Cardiac muscle cell (in vitro differentiated cells and primary cell): ENCODE measurements at regions not wholly inside any gene's neighbourhood (a gene's known extent, or its start where the extent isn't known, plus 50 kb on each side); places are given as distances from the start of the nearest gene placed in this dataset.

ENCODE experiments used
- DNase-seq, 2 donors: peaks; one replicate each; pipeline versions ENCODE4 v3.0.0 to v3.0.0-alpha.2; 2010 to 2017; ENCODE audit warnings: low read depth in 1 of 2, low spot score in 1 of 2
- H3K27ac ChIP-seq: fragments of 200-600 bp; sonication (generic); 2 replicates; pipeline ENCODE4 v1.5.1; 2016
- H3K27me3 ChIP-seq: fragments of 200-600 bp; sonication (generic); 2 replicates; pipeline ENCODE4 v1.6.0; 2016; ENCODE audit warnings: control low read depth
- H3K36me3 ChIP-seq: fragments of 200-600 bp; sonication (generic); 2 replicates; pipeline ENCODE4 v1.5.1; 2016; ENCODE audit warnings: control low read depth
- H3K4me1 ChIP-seq: fragments of 200-600 bp; sonication (generic); 2 replicates; pipeline ENCODE4 v1.8.1; 2017; ENCODE audit warnings: low read depth, mild to moderate bottlenecking, mixed run types
- H3K4me3 ChIP-seq: fragments of 200-600 bp; sonication (generic); 2 replicates; pipeline ENCODE4 v1.5.1; 2016; ENCODE audit warnings: mild to moderate bottlenecking
- H3K9me3 ChIP-seq: fragments of 200-600 bp; sonication (generic); 2 replicates; pipeline ENCODE4 v1.5.1; 2017; ENCODE audit warnings: low read depth, mild to moderate bottlenecking, control low read depth
- TF ChIP-seq, protein P1 (sequence below): IDR thresholded peaks from 2 replicates; pipeline ENCODE4 v1.5.1; 2012; ENCODE audit warnings: low read depth, mild to moderate bottlenecking, low read length

DNA sequence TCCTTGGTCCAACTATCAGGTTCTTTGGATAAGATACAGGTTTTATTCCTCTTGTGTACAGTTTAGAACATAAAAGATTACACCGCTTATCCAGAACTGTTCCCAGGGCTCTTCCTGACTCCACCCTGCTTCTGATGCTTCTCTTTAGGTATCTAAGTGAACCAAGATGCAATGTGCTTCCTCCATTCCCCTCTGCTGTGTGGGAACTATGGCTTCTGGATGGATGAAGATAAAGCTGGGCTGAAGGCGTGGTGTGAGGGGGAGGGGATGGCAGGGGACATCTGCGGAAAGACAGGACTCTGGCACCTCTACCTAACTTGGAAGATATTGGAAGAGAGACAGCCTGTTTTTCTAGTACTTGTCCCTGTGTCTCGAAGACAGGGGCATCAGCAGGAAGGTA lies 209.9 kb upstream of the TBX20 start:
- no peak overlapping the region for H3K4me3 ChIP-seq
- TF ChIP-seq, protein P1, sequence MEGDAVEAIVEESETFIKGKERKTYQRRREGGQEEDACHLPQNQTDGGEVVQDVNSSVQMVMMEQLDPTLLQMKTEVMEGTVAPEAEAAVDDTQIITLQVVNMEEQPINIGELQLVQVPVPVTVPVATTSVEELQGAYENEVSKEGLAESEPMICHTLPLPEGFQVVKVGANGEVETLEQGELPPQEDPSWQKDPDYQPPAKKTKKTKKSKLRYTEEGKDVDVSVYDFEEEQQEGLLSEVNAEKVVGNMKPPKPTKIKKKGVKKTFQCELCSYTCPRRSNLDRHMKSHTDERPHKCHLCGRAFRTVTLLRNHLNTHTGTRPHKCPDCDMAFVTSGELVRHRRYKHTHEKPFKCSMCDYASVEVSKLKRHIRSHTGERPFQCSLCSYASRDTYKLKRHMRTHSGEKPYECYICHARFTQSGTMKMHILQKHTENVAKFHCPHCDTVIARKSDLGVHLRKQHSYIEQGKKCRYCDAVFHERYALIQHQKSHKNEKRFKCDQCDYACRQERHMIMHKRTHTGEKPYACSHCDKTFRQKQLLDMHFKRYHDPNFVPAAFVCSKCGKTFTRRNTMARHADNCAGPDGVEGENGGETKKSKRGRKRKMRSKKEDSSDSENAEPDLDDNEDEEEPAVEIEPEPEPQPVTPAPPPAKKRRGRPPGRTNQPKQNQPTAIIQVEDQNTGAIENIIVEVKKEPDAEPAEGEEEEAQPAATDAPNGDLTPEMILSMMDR: no peak
- H3K27me3 ChIP-seq: no peaks in the 10 kb centered on the region
- H3K36me3 ChIP-seq: no peaks in the 10 kb centered on the region
- DNase-seq: no peak
- no peak overlapping the region for H3K27ac ChIP-seq
- peaks cover 18% of the 10 kb centered on the region for H3K4me1 ChIP-seq
- H3K9me3 ChIP-seq: no peaks in the 10 kb centered on the region

DNA sequence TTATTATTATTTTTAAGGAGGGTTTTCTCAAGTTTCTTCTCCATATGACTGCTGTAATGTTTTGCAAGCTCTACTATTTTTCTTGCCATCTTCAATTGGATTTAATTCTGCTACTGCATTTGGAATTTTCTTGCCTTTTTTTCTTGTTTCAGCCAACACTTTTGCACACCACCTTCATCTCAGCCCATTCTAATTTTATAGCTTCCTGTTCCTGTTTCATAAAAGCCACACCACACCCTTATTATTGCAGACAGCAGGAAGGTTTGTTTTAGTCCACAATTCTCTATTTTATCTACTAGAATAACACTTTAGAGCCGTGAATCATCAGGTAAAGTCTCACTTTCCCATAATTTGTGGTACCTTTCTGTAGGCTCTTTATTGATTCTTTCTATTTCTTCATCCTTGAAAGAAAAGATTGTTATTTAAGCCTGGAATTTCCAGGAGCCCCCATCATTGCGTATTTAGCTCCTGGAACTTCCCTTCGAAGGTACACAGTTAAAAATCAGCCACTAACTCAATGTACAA lies 209.3 kb upstream of the TBX20 start:
- TF ChIP-seq, protein P1: no peak
- Histone ChIP-seq H3K27ac (no peak overlapping the region), H3K4me3 (no peak overlapping the region), H3K27me3 (no peaks in the 10 kb centered on the region), H3K4me1 (peaks cover 18% of the 10 kb centered on the region), H3K9me3 (no peaks in the 10 kb centered on the region), H3K36me3 (no peaks in the 10 kb centered on the region)
- no peak for DNase-seq

DNA sequence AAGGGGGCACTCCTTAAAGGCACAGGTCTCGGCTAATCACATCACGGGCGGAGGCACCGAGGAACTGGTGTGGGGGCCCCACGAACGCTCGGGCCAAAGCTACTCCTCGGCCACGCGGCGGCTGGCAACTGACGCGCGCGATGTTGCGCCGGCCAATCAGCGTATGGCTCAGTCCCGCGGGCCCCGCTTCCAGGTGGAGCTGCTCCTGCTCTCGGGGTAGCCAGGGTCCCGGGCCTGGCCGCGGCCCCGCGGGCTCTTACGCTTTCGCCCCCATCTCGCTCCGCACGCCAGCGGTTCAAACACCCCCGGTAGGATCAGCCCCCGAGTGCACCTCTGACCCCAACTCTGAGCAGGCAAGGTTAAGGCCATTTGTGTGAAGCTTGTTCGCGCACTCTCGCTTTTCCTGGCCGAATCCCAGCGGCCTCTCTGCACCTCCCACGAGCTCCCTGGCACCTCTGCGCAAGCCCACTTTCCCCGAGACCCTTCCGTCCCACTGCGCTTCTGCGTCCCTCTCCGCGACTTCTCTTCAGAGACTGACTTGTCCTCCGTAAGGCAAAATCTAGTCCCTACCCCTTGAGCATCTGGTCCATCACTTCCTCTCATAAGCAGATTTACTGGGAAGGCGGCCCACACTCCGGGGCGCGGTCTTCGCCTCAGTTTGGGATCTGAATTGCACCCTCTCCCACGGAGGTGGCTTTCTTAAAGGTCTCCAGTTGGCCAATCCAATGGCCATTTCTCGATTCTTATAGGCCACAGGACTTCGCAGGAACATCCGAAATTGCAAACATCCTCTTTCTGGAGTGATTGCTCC lies 200.9 kb upstream of the TBX20 start:
- no peak overlapping the region for H3K4me3 ChIP-seq

DNA sequence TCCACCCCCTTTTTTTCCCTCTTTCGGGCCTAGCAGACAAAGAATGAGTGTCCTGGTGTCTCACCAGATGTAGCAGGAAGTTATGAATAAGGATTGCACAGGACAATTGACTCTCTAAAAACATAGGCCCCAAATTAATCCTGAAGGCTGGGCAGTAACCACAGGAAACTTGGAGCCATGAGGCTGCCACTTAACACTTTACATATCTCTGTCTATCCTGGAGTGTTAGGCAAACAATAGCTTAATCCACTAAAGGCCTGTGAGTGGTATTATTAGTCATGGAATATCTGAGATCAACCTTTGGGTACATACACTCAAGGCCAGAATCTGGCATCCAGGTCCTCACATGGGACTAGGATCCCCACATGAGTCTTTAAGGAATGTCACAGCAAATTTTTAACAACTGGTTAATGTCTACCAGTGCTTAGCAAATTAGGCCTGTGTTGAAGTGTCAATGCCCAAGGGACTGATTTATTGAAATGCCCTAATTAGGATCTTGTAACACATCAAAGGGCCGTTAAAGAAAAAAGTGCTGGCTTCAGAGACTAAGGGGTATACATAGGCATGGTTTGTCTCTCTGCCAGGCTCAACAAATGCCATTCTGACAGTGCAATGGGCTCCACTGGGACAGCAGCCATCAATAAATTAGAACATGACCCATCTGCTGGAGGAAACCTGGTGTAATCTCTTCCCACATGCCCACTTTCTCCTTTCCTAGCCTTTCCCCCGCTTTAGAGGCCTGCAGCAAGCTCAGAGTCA lies 196.7 kb upstream of the TBX20 start:
- Histone ChIP-seq H3K9me3 (no peaks in the 10 kb centered on the region), H3K27ac (peak overlapping the region; percentile 49), H3K36me3 (no peaks in the 10 kb centered on the region), H3K4me3 (no peak overlapping the region), H3K4me1 (peaks cover 26% of the 10 kb centered on the region), H3K27me3 (peaks cover 7% of the 10 kb centered on the region)
- DNase-seq: peak in 1 of 2 donors; percentile 35
- TF ChIP-seq, protein P1: no peak

More for the DNA sequence above, 200.9 kb upstream of the TBX20 start:
- no peak overlapping the region for H3K27ac ChIP-seq
- peaks cover 13% of the 10 kb centered on the region for H3K4me1 ChIP-seq
- TF ChIP-seq, protein P1: no peak
- no peaks in the 10 kb centered on the region for H3K9me3 ChIP-seq
- no peak for DNase-seq
- H3K36me3 ChIP-seq: no peaks in the 10 kb centered on the region
- peaks cover 7% of the 10 kb centered on the region for H3K27me3 ChIP-seq

DNA sequence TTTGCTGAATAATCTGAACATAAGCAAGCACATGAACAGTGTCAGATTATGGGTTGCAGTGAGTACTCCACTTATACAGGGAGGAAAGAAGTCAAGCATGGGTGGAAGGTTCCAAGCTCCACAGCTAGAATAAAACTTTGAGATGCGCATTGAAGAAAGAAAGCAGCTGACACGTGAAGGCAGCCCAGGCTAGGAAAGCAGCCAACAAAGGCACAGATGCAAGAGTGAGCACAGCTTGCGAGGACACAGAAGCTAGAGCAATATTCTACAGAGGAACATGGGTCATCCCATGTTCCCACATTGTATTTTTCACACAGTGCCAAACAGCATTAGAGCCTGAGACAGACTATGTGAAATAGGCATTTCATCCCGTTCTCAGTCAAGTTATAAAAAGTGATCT lies 194.6 kb upstream of the TBX20 start:
- no peak overlapping the region for H3K4me3 ChIP-seq
- TF ChIP-seq, protein P1: no peak
- peaks cover 34% of the 10 kb centered on the region for H3K4me1 ChIP-seq
- H3K27ac ChIP-seq: no peak overlapping the region
- H3K27me3 ChIP-seq: no peaks in the 10 kb centered on the region
- no peaks in the 10 kb centered on the region for H3K36me3 ChIP-seq
- no peaks in the 10 kb centered on the region for H3K9me3 ChIP-seq
- DNase-seq: no peak
